ENCODE measurements at regions not wholly inside any gene's neighbourhood (a gene's known extent, or its start where the extent isn't known, plus 50 kb on each side); places are given as distances from the start of the nearest gene placed in this dataset.

DNA sequence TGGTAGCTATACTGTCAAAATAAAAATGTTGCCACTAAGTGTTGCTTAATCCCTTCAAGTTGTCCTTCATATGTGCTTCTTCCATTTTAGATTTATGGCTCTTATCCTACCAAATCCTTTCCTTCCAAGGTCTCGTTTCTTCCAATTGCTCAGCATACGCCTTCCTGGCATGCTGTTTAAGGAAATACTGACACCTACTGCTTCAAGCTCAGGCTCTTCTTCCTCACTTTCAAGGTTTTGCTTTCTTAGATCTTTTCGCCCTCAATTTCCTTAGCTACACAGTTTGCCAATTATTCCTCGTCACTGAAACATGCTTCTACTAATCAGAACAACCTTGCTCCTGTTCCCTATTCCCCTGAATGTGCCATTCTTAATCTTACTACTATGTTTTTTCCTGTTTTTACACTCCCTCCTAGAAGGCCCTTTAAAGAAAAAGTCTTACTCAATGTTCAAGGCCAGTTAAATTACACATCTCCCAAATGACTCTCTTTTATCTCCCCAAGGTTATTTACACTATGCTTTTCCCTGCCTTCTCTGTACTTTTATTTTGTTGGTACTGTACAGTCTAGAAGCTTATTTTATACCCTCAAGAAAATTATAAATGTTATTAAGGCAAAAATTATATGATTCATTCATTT is 343.1 kb downstream of the MZT1 start (continued):
- TF ChIP-seq, protein P1, sequence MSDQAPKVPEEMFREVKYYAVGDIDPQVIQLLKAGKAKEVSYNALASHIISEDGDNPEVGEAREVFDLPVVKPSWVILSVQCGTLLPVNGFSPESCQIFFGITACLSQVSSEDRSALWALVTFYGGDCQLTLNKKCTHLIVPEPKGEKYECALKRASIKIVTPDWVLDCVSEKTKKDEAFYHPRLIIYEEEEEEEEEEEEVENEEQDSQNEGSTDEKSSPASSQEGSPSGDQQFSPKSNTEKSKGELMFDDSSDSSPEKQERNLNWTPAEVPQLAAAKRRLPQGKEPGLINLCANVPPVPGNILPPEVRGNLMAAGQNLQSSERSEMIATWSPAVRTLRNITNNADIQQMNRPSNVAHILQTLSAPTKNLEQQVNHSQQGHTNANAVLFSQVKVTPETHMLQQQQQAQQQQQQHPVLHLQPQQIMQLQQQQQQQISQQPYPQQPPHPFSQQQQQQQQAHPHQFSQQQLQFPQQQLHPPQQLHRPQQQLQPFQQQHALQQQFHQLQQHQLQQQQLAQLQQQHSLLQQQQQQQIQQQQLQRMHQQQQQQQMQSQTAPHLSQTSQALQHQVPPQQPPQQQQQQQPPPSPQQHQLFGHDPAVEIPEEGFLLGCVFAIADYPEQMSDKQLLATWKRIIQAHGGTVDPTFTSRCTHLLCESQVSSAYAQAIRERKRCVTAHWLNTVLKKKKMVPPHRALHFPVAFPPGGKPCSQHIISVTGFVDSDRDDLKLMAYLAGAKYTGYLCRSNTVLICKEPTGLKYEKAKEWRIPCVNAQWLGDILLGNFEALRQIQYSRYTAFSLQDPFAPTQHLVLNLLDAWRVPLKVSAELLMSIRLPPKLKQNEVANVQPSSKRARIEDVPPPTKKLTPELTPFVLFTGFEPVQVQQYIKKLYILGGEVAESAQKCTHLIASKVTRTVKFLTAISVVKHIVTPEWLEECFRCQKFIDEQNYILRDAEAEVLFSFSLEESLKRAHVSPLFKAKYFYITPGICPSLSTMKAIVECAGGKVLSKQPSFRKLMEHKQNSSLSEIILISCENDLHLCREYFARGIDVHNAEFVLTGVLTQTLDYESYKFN (CRISPR knock-in tag; conservative IDR thresholded peaks at IDR 0.05): peak; percentile 31; the same call in 1 of the 2 replicates
- TF ChIP-seq, protein P2, sequence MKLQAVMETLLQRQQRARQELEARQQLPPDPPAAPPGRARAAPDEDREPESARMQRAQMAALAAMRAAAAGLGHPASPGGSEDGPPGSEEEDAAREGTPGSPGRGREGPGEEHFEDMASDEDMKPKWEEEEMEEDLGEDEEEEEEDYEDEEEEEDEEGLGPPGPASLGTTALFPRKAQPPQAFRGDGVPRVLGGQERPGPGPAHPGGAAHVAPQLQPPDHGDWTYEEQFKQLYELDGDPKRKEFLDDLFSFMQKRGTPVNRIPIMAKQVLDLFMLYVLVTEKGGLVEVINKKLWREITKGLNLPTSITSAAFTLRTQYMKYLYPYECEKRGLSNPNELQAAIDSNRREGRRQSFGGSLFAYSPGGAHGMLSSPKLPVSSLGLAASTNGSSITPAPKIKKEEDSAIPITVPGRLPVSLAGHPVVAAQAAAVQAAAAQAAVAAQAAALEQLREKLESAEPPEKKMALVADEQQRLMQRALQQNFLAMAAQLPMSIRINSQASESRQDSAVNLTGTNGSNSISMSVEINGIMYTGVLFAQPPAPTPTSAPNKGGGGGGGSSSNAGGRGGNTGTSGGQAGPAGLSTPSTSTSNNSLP (IDR thresholded peaks at IDR 0.05; ENCODE audit: low read depth, low read length): no peak
- TF ChIP-seq ISX (CRISPR knock-in tag; conservative IDR thresholded peaks at IDR 0.05) (no peak), MXD4 (CRISPR knock-in tag; IDR thresholded peaks at IDR 0.05) (no peak), ZNF33A (CRISPR knock-in tag; IDR thresholded peaks at IDR 0.05; ENCODE audit: borderline replicate concordance) (no peak), RBM39 (IDR thresholded peaks at IDR 0.05; ENCODE audit: low read depth, low read length, poor library complexity, severe bottlenecking) (no peak), KLF9 (CRISPR knock-in tag; IDR thresholded peaks at IDR 0.05; ENCODE audit: low read depth) (no peak), TCF7 (IDR thresholded peaks at IDR 0.05; ENCODE audit: low read depth) (peak; percentile 37; the same call in 1 of the 2 replicates), ZMYM2 (CRISPR knock-in tag; IDR thresholded peaks at IDR 0.05) (no peak), ZNF782 (CRISPR knock-in tag; IDR thresholded peaks at IDR 0.05; ENCODE audit: borderline replicate concordance) (no peak)
- TF ChIP-seq, protein P3, sequence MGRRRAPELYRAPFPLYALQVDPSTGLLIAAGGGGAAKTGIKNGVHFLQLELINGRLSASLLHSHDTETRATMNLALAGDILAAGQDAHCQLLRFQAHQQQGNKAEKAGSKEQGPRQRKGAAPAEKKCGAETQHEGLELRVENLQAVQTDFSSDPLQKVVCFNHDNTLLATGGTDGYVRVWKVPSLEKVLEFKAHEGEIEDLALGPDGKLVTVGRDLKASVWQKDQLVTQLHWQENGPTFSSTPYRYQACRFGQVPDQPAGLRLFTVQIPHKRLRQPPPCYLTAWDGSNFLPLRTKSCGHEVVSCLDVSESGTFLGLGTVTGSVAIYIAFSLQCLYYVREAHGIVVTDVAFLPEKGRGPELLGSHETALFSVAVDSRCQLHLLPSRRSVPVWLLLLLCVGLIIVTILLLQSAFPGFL (CRISPR knock-in tag; IDR thresholded peaks at IDR 0.05): no peak
- TF ChIP-seq, protein P4, sequence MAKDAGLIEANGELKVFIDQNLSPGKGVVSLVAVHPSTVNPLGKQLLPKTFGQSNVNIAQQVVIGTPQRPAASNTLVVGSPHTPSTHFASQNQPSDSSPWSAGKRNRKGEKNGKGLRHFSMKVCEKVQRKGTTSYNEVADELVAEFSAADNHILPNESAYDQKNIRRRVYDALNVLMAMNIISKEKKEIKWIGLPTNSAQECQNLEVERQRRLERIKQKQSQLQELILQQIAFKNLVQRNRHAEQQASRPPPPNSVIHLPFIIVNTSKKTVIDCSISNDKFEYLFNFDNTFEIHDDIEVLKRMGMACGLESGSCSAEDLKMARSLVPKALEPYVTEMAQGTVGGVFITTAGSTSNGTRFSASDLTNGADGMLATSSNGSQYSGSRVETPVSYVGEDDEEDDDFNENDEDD (CRISPR knock-in tag; IDR thresholded peaks at IDR 0.05; ENCODE audit: borderline replicate concordance): no peak
- TF ChIP-seq, protein P5, sequence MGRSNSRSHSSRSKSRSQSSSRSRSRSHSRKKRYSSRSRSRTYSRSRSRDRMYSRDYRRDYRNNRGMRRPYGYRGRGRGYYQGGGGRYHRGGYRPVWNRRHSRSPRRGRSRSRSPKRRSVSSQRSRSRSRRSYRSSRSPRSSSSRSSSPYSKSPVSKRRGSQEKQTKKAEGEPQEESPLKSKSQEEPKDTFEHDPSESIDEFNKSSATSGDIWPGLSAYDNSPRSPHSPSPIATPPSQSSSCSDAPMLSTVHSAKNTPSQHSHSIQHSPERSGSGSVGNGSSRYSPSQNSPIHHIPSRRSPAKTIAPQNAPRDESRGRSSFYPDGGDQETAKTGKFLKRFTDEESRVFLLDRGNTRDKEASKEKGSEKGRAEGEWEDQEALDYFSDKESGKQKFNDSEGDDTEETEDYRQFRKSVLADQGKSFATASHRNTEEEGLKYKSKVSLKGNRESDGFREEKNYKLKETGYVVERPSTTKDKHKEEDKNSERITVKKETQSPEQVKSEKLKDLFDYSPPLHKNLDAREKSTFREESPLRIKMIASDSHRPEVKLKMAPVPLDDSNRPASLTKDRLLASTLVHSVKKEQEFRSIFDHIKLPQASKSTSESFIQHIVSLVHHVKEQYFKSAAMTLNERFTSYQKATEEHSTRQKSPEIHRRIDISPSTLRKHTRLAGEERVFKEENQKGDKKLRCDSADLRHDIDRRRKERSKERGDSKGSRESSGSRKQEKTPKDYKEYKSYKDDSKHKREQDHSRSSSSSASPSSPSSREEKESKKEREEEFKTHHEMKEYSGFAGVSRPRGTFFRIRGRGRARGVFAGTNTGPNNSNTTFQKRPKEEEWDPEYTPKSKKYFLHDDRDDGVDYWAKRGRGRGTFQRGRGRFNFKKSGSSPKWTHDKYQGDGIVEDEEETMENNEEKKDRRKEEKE (IDR thresholded peaks at IDR 0.05): no peak
- TF ChIP-seq, protein P6, sequence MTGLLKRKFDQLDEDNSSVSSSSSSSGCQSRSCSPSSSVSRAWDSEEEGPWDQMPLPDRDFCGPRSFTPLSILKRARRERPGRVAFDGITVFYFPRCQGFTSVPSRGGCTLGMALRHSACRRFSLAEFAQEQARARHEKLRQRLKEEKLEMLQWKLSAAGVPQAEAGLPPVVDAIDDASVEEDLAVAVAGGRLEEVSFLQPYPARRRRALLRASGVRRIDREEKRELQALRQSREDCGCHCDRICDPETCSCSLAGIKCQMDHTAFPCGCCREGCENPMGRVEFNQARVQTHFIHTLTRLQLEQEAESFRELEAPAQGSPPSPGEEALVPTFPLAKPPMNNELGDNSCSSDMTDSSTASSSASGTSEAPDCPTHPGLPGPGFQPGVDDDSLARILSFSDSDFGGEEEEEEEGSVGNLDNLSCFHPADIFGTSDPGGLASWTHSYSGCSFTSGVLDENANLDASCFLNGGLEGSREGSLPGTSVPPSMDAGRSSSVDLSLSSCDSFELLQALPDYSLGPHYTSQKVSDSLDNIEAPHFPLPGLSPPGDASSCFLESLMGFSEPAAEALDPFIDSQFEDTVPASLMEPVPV (CRISPR knock-in tag; IDR thresholded peaks at IDR 0.05): no peak
- TF ChIP-seq, protein P7, sequence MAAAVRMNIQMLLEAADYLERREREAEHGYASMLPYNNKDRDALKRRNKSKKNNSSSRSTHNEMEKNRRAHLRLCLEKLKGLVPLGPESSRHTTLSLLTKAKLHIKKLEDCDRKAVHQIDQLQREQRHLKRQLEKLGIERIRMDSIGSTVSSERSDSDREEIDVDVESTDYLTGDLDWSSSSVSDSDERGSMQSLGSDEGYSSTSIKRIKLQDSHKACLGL (CRISPR knock-in tag; IDR thresholded peaks at IDR 0.05): no peak
